ENCODE measurements at regions not wholly inside any gene's neighbourhood (a gene's known extent, or its start where the extent isn't known, plus 50 kb on each side); places are given as distances from the start of the nearest gene placed in this dataset.

DNA sequence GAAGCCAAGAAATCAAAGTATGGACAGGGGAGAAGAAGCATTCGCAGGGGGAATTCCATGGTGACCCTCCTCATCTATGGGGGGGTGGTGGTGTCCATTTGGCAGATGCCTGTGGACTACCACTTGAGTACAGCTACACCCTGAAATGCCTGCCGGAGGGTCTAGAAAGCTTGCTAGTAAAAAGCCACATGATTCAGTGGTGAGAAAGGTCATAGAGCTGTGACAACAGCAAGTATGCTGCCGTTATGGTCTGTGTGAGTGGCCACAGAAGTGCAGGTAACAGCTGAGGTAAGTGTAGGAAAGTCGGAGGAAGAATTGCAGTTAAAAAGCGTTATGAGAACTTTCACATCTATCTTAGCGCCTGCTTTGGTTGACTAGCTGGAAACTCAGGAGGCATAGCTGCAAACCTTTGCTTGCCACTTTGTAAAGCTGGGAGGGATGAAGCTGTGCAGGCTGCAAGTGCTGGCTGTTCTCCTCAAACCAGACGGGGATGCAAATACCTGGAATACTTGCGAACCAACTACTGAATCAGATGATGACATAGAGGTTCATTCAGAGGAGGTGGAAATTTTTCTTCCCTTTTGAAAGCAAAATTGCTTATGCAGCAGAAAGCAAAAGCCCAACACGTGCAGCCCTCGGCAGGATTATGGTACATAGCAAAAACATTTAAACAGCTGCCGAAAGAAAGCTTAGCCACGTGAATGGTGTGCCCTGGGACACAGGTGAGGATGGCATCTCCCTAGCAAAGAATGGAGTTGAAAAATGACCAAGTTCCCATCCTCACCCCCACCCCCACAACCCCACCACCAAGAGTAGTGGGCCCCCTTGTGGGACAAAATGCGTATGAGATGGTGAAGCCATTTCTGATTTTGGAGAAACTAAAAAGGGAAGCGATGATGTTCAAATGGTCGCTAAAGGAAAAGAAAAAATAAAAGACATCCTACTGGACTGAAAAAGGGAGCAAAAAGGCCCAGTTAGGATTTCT, 287.0 kb downstream of the RERGL start:
- no peak for DNase-seq

DNA sequence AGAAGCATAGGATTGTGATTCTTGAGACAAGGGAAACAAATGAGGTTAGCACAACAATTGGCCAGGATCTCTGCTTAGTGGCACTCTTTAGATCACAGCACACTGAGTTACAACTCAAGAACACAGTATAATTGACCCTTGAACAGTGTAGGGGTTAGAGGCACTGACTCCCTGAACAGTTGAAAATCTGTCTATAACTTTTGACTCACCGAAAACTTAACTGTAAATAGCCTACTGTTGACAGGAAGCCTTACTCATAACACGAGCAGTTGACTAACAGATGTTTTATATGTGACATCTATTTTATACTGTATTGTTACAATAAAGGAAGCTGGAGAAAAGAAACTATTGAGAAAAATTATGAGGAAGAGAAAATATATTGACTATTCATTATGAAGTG, 296.1 kb downstream of the RERGL start:
- DNase-seq = no peak

DNA sequence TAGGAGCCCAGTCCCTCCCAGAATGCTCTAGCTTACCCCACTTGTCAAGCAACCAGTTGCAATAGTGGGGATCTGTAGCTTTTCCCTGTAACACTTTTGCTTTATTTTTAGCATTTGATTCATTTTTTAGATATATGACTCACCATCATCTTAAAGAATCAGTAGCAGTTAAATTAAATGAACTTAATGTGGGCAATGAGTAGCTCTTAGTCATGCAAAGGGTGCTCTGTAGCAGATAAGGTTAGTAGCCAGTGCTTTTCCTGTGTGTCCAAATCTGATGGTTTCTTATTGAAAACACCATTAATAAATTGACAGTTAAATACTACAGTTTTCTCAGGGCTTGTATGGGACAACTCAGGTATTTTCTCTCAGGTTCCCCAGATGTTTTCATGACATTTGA, 311.8 kb downstream of the RERGL start:
- DNase-seq = no peak

DNA sequence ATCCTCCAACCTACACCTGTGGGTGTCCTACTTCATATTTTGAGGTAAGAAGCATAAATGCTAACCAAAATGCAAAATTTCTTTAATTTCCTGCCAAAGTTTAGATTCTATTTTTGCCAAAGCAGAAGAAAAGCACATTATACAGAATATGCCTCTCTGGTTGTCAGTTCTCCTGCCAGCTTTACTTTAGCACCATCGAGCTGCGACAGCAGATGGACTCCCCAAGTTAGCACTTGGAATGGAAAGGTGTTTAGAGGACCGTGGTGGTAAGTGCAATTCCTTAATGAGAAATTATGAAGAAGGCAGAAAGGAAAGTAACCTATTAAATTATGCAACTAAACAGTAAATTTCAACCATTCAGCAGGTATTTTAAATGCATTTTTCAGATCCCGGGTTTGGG, 326.6 kb downstream of the RERGL start:
- DNase-seq = no peak

DNA sequence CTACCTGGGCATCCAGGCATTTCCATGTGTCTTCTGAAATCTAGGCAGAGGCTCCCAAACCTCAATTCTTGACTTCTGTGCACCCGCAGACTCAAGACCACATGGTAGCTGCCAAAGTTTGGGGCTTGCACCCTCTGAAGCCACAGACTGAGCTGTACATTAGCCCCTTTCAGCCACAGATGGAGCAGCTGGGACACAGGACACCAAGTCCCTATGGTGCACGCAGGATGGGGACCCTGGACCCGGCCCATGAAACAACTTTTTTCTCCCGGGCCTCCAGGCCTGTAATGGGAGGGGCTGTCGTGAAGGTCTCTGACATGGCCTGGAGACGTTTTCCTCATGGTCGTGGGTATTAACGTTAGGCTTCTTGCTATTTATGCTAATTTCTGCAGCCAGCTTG, 330.0 kb downstream of the RERGL start:
- no peak for DNase-seq
